ENCODE measurements at regions not wholly inside any gene's neighbourhood (a gene's known extent, or its start where the extent isn't known, plus 50 kb on each side); places are given as distances from the start of the nearest gene placed in this dataset.
"Not testable (repeated sequence)": the region's sequence is repeated elsewhere in the genome, so short reads cannot be mapped to it uniquely, and the experiment has no call there.

GRCh38 chr2:446963-447530, 159.2 kb upstream of the ALKAL2 start:
- no peak for DNase-seq

- no peak for DNase-seq
Observed at GRCh38 chr2:446303-446874, 158.5 kb upstream of the ALKAL2 start.

- no peak for DNase-seq
Observed at GRCh38 chr2:445896-446295, 158.0 kb upstream of the ALKAL2 start.

- DNase-seq = peak; percentile 26
Observed at GRCh38 chr2:444937-445884, 157.3 kb upstream of the ALKAL2 start.

- DNase-seq = no peak
Observed at GRCh38 chr2:443741-444140, 155.8 kb upstream of the ALKAL2 start.

- no peak for DNase-seq
Observed at GRCh38 chr2:443216-443615, 155.3 kb upstream of the ALKAL2 start.

- no peak for DNase-seq
Observed at GRCh38 chr2:441258-442022, 153.5 kb upstream of the ALKAL2 start.

- no peak for DNase-seq
Observed at GRCh38 chr2:440403-440740, 152.5 kb upstream of the ALKAL2 start.

- no peak for DNase-seq
Observed at GRCh38 chr2:439556-440402, 151.9 kb upstream of the ALKAL2 start.

- DNase-seq = no peak
Observed at GRCh38 chr2:439077-439476, 151.2 kb upstream of the ALKAL2 start.

- peak; percentile 81 for DNase-seq
Observed at GRCh38 chr2:437756-438393, 150.0 kb upstream of the ALKAL2 start.

GRCh38 chr2:437180-437579, 149.3 kb upstream of the ALKAL2 start:
- no peak for DNase-seq

- DNase-seq = no peak
Observed at GRCh38 chr2:436205-436604, 148.3 kb upstream of the ALKAL2 start.

GRCh38 chr2:434625-435024, 146.7 kb upstream of the ALKAL2 start:
- DNase-seq = no peak

GRCh38 chr2:433216-433615, 145.3 kb upstream of the ALKAL2 start:
- no peak for DNase-seq

GRCh38 chr2:430291-431040, 142.6 kb upstream of the ALKAL2 start:
- no peak for DNase-seq

- peak; percentile 28 for DNase-seq
Observed at GRCh38 chr2:429575-430254, 141.8 kb upstream of the ALKAL2 start.

- DNase-seq = no peak
Observed at GRCh38 chr2:429142-429541, 141.3 kb upstream of the ALKAL2 start.

GRCh38 chr2:428591-428990, 140.7 kb upstream of the ALKAL2 start:
- DNase-seq = no peak

- DNase-seq = not testable (repeated sequence)
Observed at GRCh38 chr2:426696-427095, 138.8 kb upstream of the ALKAL2 start.

GRCh38 chr2:425947-426346, 138.1 kb upstream of the ALKAL2 start:
- DNase-seq = no peak
